HepG2 (cell line): ENCODE measurements at regions not wholly inside any gene's neighbourhood (a gene's known extent, or its start where the extent isn't known, plus 50 kb on each side); places are given as distances from the start of the nearest gene placed in this dataset.
A peak's percentile ranks its signal among the peaks of the same experiment; 100 is the strongest.

Experiments used
- ATAC-seq: fragments of 200-7000 bp; cut with Tn5 transposase; 3 replicates; pipeline ENCODE4 v1.9.1; 2020; ENCODE audit warnings: mild to moderate bottlenecking, moderate library complexity
- BruUV-seq: library from RNA; stranded (reverse); fragments of 400-500 nt; replicated peaks from 2 replicates; lab custom pipeline; 2021; lab: Mats Ljungman, UMichigan
- CTCF ChIA-PET: fragments of 300-600 bp; formaldehyde crosslinking; extraction: SDS; loops from one replicate; lab custom pipeline; 2021; ENCODE audit warnings: low total read pairs, inconsistent platforms, low intra/inter-chr PET ratio; lab: Yijun Ruan, JAX
- POLR2A ChIA-PET: fragments of 350-600 bp; sonication (Branson Sonifier 250); formaldehyde crosslinking; loops from one replicate; lab custom pipeline; 2020; ENCODE audit warnings: antibody characterized with exemption, inconsistent platforms; lab: Yijun Ruan, JAX
- DNase-seq: peaks from one replicate; pipeline ENCODE4 v3.0.0-alpha.2; 2015; ENCODE audit warnings: low spot score
- FAIRE-seq: peaks from 3 replicates; lab custom pipeline; 2011; peaks lifted over from hg19 to GRCh38; lab: Jason Lieb, UNC
- H2AFZ ChIP-seq: one replicate; pipeline ENCODE4 v1.6.1; 2011; ENCODE audit warnings: low read length, inconsistent platforms
- H3K27ac ChIP-seq: fragments of 300-600 bp; 3 replicates; pipeline ENCODE4 v1.8.0; 2011; ENCODE audit warnings: mixed run types, mild to moderate bottlenecking, mixed read lengths, low read length, inconsistent platforms; ENCODE audit not compliant: insufficient read depth; ENCODE audit errors: extremely low read length
- H3K27me3 ChIP-seq, 2 experiments: fragments of 200-600 bp in 1 of 2; 2 replicates in 1 of 2; 3 replicates in 1 of 2; pipeline versions ENCODE4 v1.6.0 to v1.8.0; 2011; ENCODE audit warnings: low read length in 2 of 2, mild to moderate bottlenecking in 2 of 2, moderate library complexity in 2 of 2, inconsistent platforms in 1 of 2; ENCODE audit not compliant: insufficient read depth in 2 of 2, control insufficient read depth in 1 of 2
- H3K36me3 ChIP-seq, 2 experiments: fragments of 200-600 bp in 1 of 2; replicated peaks in 1 of 2; 2 replicates in 1 of 2; 3 replicates in 1 of 2; pipeline versions ENCODE4 v1.5.1 to v1.8.0; 2011; ENCODE audit warnings: low read length in 2 of 2, inconsistent platforms in 1 of 2; ENCODE audit not compliant: insufficient read depth in 2 of 2, control insufficient read depth in 1 of 2
- H3K4me1 ChIP-seq: 2 replicates; pipeline ENCODE4 v1.5.1; 2012; ENCODE audit warnings: low read length, inconsistent platforms; ENCODE audit not compliant: insufficient read depth
- H3K4me2 ChIP-seq: 2 replicates; pipeline ENCODE4 v1.6.0; 2011; ENCODE audit warnings: low read depth, low read length, inconsistent platforms
- H3K4me3 ChIP-seq, 3 experiments: fragments of 200-600 bp in 1 of 3; sonication (generic), shearing (Covaris generic) in 1 of 3; replicated peaks in 1 of 3; 2 replicates each; pipeline ENCODE4 v1.5.1; 2011 to 2016; ENCODE audit warnings: low read length in 3 of 3, inconsistent platforms in 2 of 3, low read depth in 2 of 3, mild to moderate bottlenecking in 2 of 3, control low read depth in 1 of 3, mixed read lengths in 1 of 3; ENCODE audit not compliant: insufficient read depth in 1 of 3
- H3K79me2 ChIP-seq: one replicate; pipeline ENCODE4 v1.6.1; 2011; ENCODE audit warnings: low read length, inconsistent platforms; ENCODE audit not compliant: insufficient read depth
- H3K9ac ChIP-seq: 2 replicates; pipeline ENCODE4 v1.6.0; 2011; ENCODE audit warnings: mild to moderate bottlenecking, low read depth, low read length, inconsistent platforms; ENCODE audit not compliant: insufficient read depth
- H3K9me3 ChIP-seq: 2 replicates; pipeline ENCODE4 v1.5.1; 2012; ENCODE audit warnings: mild to moderate bottlenecking, low read length
- H4K20me1 ChIP-seq: 2 replicates; pipeline ENCODE4 v1.6.0; 2011; ENCODE audit warnings: inconsistent platforms, mild to moderate bottlenecking, low read length, moderate library complexity; ENCODE audit not compliant: insufficient read depth
- CREB1 ChIP-seq, 2 experiments: fragments of 450-650 bp in 1 of 2; IDR thresholded peaks; 2 replicates each; pipeline ENCODE4 v1.6.1; 2016 to 2017; ENCODE audit warnings: control low read depth in 1 of 2, mild to moderate bottlenecking in 1 of 2, missing compliant biosample characterization in 1 of 2, missing genetic modification characterization in 1 of 2
- NR1H2 ChIP-seq: sonication (generic); formaldehyde crosslinking; IDR thresholded peaks from 2 replicates; pipeline ENCODE4 v1.8.1; 2022; ENCODE audit warnings: low read depth, missing genetic modification reagents, borderline replicate concordance
- ZNF263 ChIP-seq: sonication (generic); formaldehyde crosslinking; IDR thresholded peaks from 2 replicates; pipeline ENCODE4 v1.4.0; 2020; ENCODE audit warnings: missing genetic modification reagents
- ZNF563 ChIP-seq: sonication (generic); formaldehyde crosslinking; IDR thresholded peaks from 2 replicates; pipeline ENCODE4 v1.8.0; 2022; ENCODE audit warnings: mild to moderate bottlenecking, moderate library complexity, missing genetic modification reagents
- WGBS: methylation state at CpG from one replicate; pipeline ENCODE4 v1.1.6; 2017; ENCODE audit warnings: low lambda C conversion rate; 5-methylcytosine and 5-hydroxymethylcytosine counted together
- in situ Hi-C: cut with HindIII; loops from 2 replicates; pipeline ENCODE4 v1.10.0; 2017; ENCODE audit warnings: low pct_unique_long_range_greater_than_20kb; ENCODE audit not compliant: extremely low pct_ligation_motif_present
- intact Hi-C: fragments of 100-400 bp; cut with micrococcal nuclease; formaldehyde crosslinking; loops from one replicate; pipeline ENCODE4 v1.10.0; 2022; ENCODE audit not compliant: unreplicated experiment

DNA sequence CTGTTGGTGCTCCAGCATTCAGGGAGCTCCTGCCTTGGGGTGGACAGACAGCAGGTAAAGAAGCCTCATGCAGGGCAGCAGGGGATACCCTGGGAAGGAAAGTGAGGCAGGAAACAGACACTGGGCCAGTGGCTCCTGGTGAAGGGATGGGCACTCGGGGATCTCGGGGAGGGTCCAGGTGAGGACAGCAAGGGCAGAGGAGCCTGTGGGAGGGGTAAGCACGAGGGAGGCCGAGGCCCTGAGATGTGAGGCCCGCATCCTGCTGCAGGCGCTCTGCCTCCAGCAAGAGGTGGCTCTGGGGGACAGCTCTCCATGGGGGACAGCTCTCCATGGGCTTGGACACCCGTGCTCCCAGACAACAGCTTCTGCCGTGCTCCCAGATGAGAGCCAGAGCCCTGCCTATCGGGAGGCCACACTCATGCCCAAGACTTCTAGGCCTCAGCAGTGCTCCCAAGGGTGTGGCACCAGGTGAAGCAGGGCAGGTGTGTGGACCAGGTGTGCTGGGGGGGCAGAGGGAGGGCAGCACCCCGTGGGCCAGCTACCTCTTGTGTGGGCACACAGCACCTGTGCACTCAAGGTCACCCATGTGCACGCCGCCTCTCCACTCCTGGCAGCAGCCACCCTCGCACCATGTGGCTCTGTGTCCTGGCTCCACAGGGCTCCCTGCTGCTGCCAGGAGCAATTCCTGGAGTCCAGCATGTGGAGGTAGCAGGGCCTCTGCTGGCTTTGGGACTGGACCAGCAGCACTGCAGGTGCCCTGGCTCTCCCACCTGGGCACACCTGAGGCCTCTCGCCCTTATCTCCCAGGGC, 93.6 kb upstream of the INSIG1 start:
- Histone ChIP-seq H3K9me3 (no peaks in the 10 kb centered on the region), H2AFZ (no peak overlapping the region), H3K4me2 (no peak overlapping the region), H3K27me3 (peaks cover 0 to 9% of the 10 kb centered on the region in 2 experiments; a peak in 3 of 5 replicates), H3K36me3 (no peaks in the 10 kb centered on the region), H4K20me1 (no peaks in the 10 kb centered on the region), H3K79me2 (no peaks in the 10 kb centered on the region), H3K9ac (no peak overlapping the region), H3K4me1 (no peaks in the 10 kb centered on the region), H3K4me3 (no peak overlapping the region), H3K27ac (no peak overlapping the region)
- DNase-seq (no peak), ATAC-seq (no peak), FAIRE-seq (no peak)
- no TSS peak for BruUV-seq
- TF ChIP-seq ZNF563 (CRISPR knock-in tag), result no peak
- TF ChIP-seq ZNF263 (CRISPR knock-in tag), result 0 out of 2 replicates have a peak, but pooled peaks have one; percentile 13
- 22% methylated on average over 3 of the region's 14 CpGs for WGBS
- intact Hi-C loops, result loop anchor here (2.0 kb wide), 1 partner anchor 53 kb away; no protein-coding TSS in a partner anchor
- in situ Hi-C loops, result no loop called here
- ChIA-PET CTCF (no interaction called here), POLR2A (no interaction called here)

DNA sequence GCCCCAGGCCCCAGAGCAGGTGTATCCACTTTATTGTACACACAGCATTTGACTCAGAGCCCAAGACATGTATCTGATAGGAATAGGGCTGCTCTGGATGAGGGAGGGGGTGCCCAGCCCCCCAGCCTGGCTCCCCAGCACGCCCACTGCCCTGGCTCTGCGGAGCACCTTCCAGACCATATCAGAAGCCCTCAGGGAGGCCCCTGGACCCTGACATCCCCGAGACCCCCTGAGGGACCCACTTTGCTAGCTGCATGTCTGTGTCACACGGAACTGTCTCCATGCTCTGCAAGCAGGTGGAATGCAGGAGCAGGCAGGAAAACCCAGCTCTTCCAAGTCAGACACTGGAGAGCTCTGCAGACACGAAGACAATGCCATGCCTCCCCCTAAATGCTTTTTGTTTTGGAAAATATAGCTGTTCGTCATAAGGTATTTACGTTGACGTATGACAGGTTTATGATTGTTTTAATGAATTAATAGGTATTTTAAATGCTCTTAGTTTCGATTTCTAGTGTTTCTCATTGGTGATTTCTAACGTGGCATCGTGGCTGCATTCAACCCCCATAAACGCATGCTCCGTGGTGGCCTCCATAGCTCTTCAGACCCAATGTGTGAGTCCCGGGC, 92.8 kb upstream of the INSIG1 start:
- Histone ChIP-seq H4K20me1 (no peaks in the 10 kb centered on the region), H3K9me3 (no peaks in the 10 kb centered on the region), H3K4me2 (no peak overlapping the region), H3K27me3 (peaks cover 0 to 16% of the 10 kb centered on the region in 2 experiments; a peak in 3 of 5 replicates), H3K4me1 (no peaks in the 10 kb centered on the region), H3K79me2 (no peaks in the 10 kb centered on the region), H2AFZ (no peak overlapping the region), H3K9ac (no peak overlapping the region), H3K27ac (no peak overlapping the region), H3K36me3 (no peaks in the 10 kb centered on the region), H3K4me3 (no peak overlapping the region)
- BruUV-seq, result no TSS peak
- 33% methylated on average over 14 of the region's 14 CpGs for WGBS
- TF ChIP-seq NR1H2 (CRISPR knock-in tag) (no peak), CREB1 (IDR thresholded peaks at IDR 0.05) (peak; percentile 11; the same call in 1 of the 2 replicates), CREB1 (CRISPR knock-in tag; IDR thresholded peaks at IDR 0.05) (no peak)
- no peak for FAIRE-seq
- intact Hi-C loops (loop anchor here (2.0 kb wide), 1 partner anchor 54 kb away; no protein-coding TSS in a partner anchor), in situ Hi-C loops (no loop called here)
- DNase-seq, result no peak
- CTCF ChIA-PET, result no interaction called here
- ATAC-seq, result no peak
- POLR2A ChIA-PET, result no interaction called here
